SK-N-SH (cell line): ENCODE measurements at regions not wholly inside any gene's neighbourhood (a gene's known extent, or its start where the extent isn't known, plus 50 kb on each side); places are given as distances from the start of the nearest gene placed in this dataset.

Source experiments
- CTCF ChIA-PET: fragments of 300-600, 350-600 bp; formaldehyde crosslinking; extraction: SDS; loops from one replicate; lab custom pipeline; 2021; lab: Yijun Ruan, JAX
- POLR2A ChIA-PET: fragments of 350-600 bp; sonication (Branson Sonifier 250); formaldehyde crosslinking; extraction: SDS; loops from one replicate; lab custom pipeline; 2020; ENCODE audit warnings: antibody characterized with exemption, inconsistent platforms; lab: Yijun Ruan, JAX
- DNase-seq: peaks from one replicate; pipeline ENCODE4 v3.0.0; 2012
- H2AFZ ChIP-seq: fragments of 200-600 bp; sonication (generic); 2 replicates; pipeline ENCODE4 v1.8.1; 2016; ENCODE audit warnings: antibody characterized with exemption, mild to moderate bottlenecking, low read depth
- H3F3A ChIP-seq: fragments of 200-600 bp; sonication (generic); replicated peaks from 2 replicates; pipeline ENCODE3; 2016; ENCODE audit warnings: antibody characterized with exemption, mild to moderate bottlenecking; ENCODE audit not compliant: insufficient read depth
- H3K27ac ChIP-seq, 2 experiments: fragments of 200-500 bp in 1 of 2; fragments of 200-600 bp in 1 of 2; sonication (Bioruptor generic) in 1 of 2; sonication (generic), shearing (Covaris generic) in 1 of 2; 2 replicates each; pipeline versions ENCODE4 v1.5.1 to v1.6.1; 2014 to 2016; ENCODE audit warnings: low read depth in 2 of 2, inconsistent platforms in 1 of 2, low read length in 1 of 2, mild to moderate bottlenecking in 1 of 2, mixed read lengths in 1 of 2
- H3K27me3 ChIP-seq: fragments of 200-600 bp; sonication (generic), shearing (Covaris generic); 2 replicates; pipeline ENCODE4 v1.6.1; 2016; ENCODE audit warnings: mixed run types; ENCODE audit not compliant: insufficient read depth
- H3K36me3 ChIP-seq, 2 experiments: fragments of 200-500 bp in 1 of 2; fragments of 200-600 bp in 1 of 2; sonication (Bioruptor generic) in 1 of 2; sonication (generic) in 1 of 2; replicated peaks in 1 of 2; 2 replicates each; pipeline versions ENCODE3 to v1.5.1; 2014 to 2016; ENCODE audit warnings: low read length in 1 of 2, mild to moderate bottlenecking in 1 of 2; ENCODE audit not compliant: insufficient read depth in 2 of 2, control insufficient read depth in 1 of 2
- H3K4me1 ChIP-seq, 2 experiments: fragments of 200-500 bp in 1 of 2; fragments of 200-600 bp in 1 of 2; sonication (Bioruptor generic) in 1 of 2; sonication (generic), shearing (Covaris generic) in 1 of 2; 2 replicates each; pipeline versions ENCODE4 v1.5.1 to v1.6.1; 2014 to 2016; ENCODE audit warnings: low read depth in 1 of 2, low read length in 1 of 2, mixed run types in 1 of 2; ENCODE audit not compliant: insufficient read depth in 2 of 2, control insufficient read depth in 1 of 2
- H3K4me2 ChIP-seq: fragments of 200-600 bp; sonication (generic), shearing (Covaris generic); 2 replicates; pipeline ENCODE4 v1.6.1; 2017; ENCODE audit warnings: mixed run types
- H3K4me3 ChIP-seq, 2 experiments: fragments of 200-500 bp in 1 of 2; fragments of 200-600 bp in 1 of 2; sonication (Bioruptor generic) in 1 of 2; sonication (generic), shearing (Covaris generic) in 1 of 2; 2 replicates each; pipeline versions ENCODE4 v1.5.1 to v1.8.1; 2014 to 2016; ENCODE audit warnings: low read depth in 2 of 2, inconsistent platforms in 1 of 2, low read length in 1 of 2, mild to moderate bottlenecking in 1 of 2, mixed read lengths in 1 of 2, moderate library complexity in 1 of 2
- H3K79me2 ChIP-seq: fragments of 200-600 bp; sonication (generic); 2 replicates; pipeline ENCODE4 v1.8.1; 2017; ENCODE audit warnings: mild to moderate bottlenecking; ENCODE audit not compliant: insufficient read depth
- H3K9ac ChIP-seq: fragments of 200-600 bp; sonication (generic); 2 replicates; pipeline ENCODE4 v1.6.1; 2017; ENCODE audit warnings: mixed run types
- H3K9me2 ChIP-seq: fragments of 200-600 bp; sonication (generic); 2 replicates; pipeline ENCODE4 v1.6.1; 2017; ENCODE audit warnings: mixed run types
- H3K9me3 ChIP-seq: fragments of 200-600 bp; sonication (generic); 2 replicates; pipeline ENCODE4 v1.6.1; 2017; ENCODE audit warnings: mixed run types, mild to moderate bottlenecking, moderate library complexity
- H4K20me1 ChIP-seq: fragments of 200-600 bp; sonication (generic); 2 replicates; pipeline ENCODE4 v1.6.1; 2017; ENCODE audit warnings: mild to moderate bottlenecking, mixed run types; ENCODE audit not compliant: insufficient read depth
- EP300 ChIP-seq, 2 experiments: IDR thresholded peaks; 2 replicates each; pipeline versions ENCODE4 v1.4.0 to v1.6.1; 2012; ENCODE audit warnings: borderline replicate concordance in 1 of 2, low read depth in 1 of 2, low read length in 1 of 2
- FOXJ3 ChIP-seq: sonication (generic); formaldehyde crosslinking; IDR thresholded peaks from 2 replicates; pipeline ENCODE4 v1.5.1; 2020; ENCODE audit warnings: mild to moderate bottlenecking, missing genetic modification reagents
- GATA2 ChIP-seq: sonication (generic); formaldehyde crosslinking; IDR thresholded peaks from 2 replicates; pipeline ENCODE4 v1.5.0; 2020; ENCODE audit warnings: mild to moderate bottlenecking, missing genetic modification reagents
- IRF3 ChIP-seq: fragments of 150-350 bp; IDR thresholded peaks from 2 replicates; pipeline ENCODE4 v1.6.1; 2016; ENCODE audit warnings: mild to moderate bottlenecking, low read depth, low read length
- JUND ChIP-seq: IDR thresholded peaks from 2 replicates; pipeline ENCODE4 v1.4.0; 2012
- NFIC ChIP-seq: IDR thresholded peaks from 2 replicates; pipeline ENCODE4 v1.4.0; 2012; ENCODE audit warnings: borderline replicate concordance
- NRF1 ChIP-seq: IDR thresholded peaks from 2 replicates; pipeline ENCODE4 v1.6.1; 2012; ENCODE audit warnings: low read depth, mild to moderate bottlenecking, low read length
- POLR2AphosphoS5 ChIP-seq: IDR thresholded peaks from 2 replicates; pipeline ENCODE4 v1.6.1; 2012; ENCODE audit warnings: low read depth, low read length
- RAD21 ChIP-seq: IDR thresholded peaks from 2 replicates; pipeline ENCODE4 v1.6.1; 2012; ENCODE audit warnings: mild to moderate bottlenecking, low read length
- RCOR1 ChIP-seq: fragments of 150-350 bp; IDR thresholded peaks from 2 replicates; pipeline ENCODE4 v1.6.1; 2017; ENCODE audit warnings: antibody characterized with exemption, low read length
- RXRA ChIP-seq: IDR thresholded peaks from 2 replicates; pipeline ENCODE4 v1.4.0; 2012; ENCODE audit warnings: low read depth, mild to moderate bottlenecking, borderline replicate concordance
- TAF1 ChIP-seq: IDR thresholded peaks from 2 replicates; pipeline ENCODE4 v1.6.1; 2012; ENCODE audit warnings: low read depth, mild to moderate bottlenecking, low read length, moderate library complexity, borderline replicate concordance
- USF1 ChIP-seq: IDR thresholded peaks from 2 replicates; pipeline ENCODE4 v1.4.0; 2012; ENCODE audit warnings: low read depth, borderline replicate concordance
- USF2 ChIP-seq: fragments of 150-350 bp; IDR thresholded peaks from 2 replicates; pipeline ENCODE4 v1.6.1; 2017; ENCODE audit warnings: antibody characterized with exemption, low read length, low read depth, borderline replicate concordance
- WGBS: methylation state at CpG from one replicate; pipeline ENCODE4 v1.1.6; 2017; ENCODE audit warnings: low lambda C conversion rate; 5-methylcytosine and 5-hydroxymethylcytosine counted together

- no peak overlapping the region for H3K9ac ChIP-seq
- WGBS = 49% methylated on average over 8 of the region's 8 CpGs
- ChIA-PET POLR2A (no interaction called here), CTCF (interaction anchor here (0.9 to 1.1 kb wide), 2 partner anchors 27 to 163 kb away, joined by 3 to 4 read pairs; no protein-coding TSS in a partner anchor)
- no peaks in the 10 kb centered on the region; the same call in 1 of the 2 replicates for H3K27me3 ChIP-seq
- no peaks in the 10 kb centered on the region for H4K20me1 ChIP-seq
- no peak for DNase-seq
- no peaks in the 10 kb centered on the region for H3K9me3 ChIP-seq
- no peak overlapping the region for H2AFZ ChIP-seq
- H3K4me2 ChIP-seq = no peak overlapping the region
- H3K4me1 ChIP-seq = no peaks in the 10 kb centered on the region
- no peaks in the 10 kb centered on the region for H3K79me2 ChIP-seq
- TF ChIP-seq GATA2 (no peak), EP300 (IDR thresholded peaks at IDR 0.05; ENCODE audit: borderline replicate concordance in 1 of 2, low read depth in 1 of 2, low read length in 1 of 2) (no peak), TAF1 (no peak), JUND (no peak), RCOR1 (no peak), USF2 (no peak), NRF1 (no peak), POLR2AphosphoS5 (no peak), USF1 (no peak)
- H3K27ac ChIP-seq = no peak overlapping the region
- no peaks in the 10 kb centered on the region for H3F3A ChIP-seq
- no peak overlapping the region for H3K4me3 ChIP-seq
- H3K9me2 ChIP-seq = no peaks in the 10 kb centered on the region
- no peaks in the 10 kb centered on the region for H3K36me3 ChIP-seq
Measured at GRCh38 chr4:138707746-138708677, 307.6 kb upstream of the NOCT start.

GRCh38 chr4:138706201-138706600 lies 309.4 kb upstream of the NOCT start:
- CTCF ChIA-PET = no interaction called here
- Histone ChIP-seq H3K4me3 (no peak overlapping the region), H2AFZ (no peak overlapping the region), H3F3A (no peaks in the 10 kb centered on the region), H3K27ac (no peak overlapping the region), H3K36me3 (no peaks in the 10 kb centered on the region), H3K9me3 (no peaks in the 10 kb centered on the region), H3K9me2 (no peaks in the 10 kb centered on the region)
- TF ChIP-seq IRF3 = no peak
- no peak for TF ChIP-seq RAD21
- no peak for TF ChIP-seq NFIC
- no peak for TF ChIP-seq EP300 (IDR thresholded peaks at IDR 0.05; ENCODE audit: borderline replicate concordance in 1 of 2, low read depth in 1 of 2, low read length in 1 of 2)
- TF ChIP-seq FOXJ3 (CRISPR knock-in tag) = no peak
- no peak for TF ChIP-seq TAF1
- TF ChIP-seq RXRA = no peak
- TF ChIP-seq, all 33 proteins: peak for 0
- no peak overlapping the region for H3K4me2 ChIP-seq
- H3K4me1 ChIP-seq = no peaks in the 10 kb centered on the region; a peak in 2 of 4 replicates
- H3K9ac ChIP-seq = no peak overlapping the region
- H4K20me1 ChIP-seq = no peaks in the 10 kb centered on the region
- 21% methylated on average over 2 of the region's 2 CpGs for WGBS
- no peak for DNase-seq
- POLR2A ChIA-PET = no interaction called here
- no peaks in the 10 kb centered on the region; the same call in 1 of the 2 replicates for H3K27me3 ChIP-seq
- H3K79me2 ChIP-seq = no peaks in the 10 kb centered on the region
